GM18870 (cell line): ENCODE measurements at regions not wholly inside any gene's neighbourhood (a gene's known extent, or its start where the extent isn't known, plus 50 kb on each side); places are given as distances from the start of the nearest gene placed in this dataset.
"Not testable (repeated sequence)": the region's sequence is repeated elsewhere in the genome, so short reads cannot be mapped to it uniquely, and the experiment has no call there.

Experiments
- ATAC-seq: cut with Tn5 transposase; IDR thresholded peaks from one replicate; pipeline ENCODE4 v1.9.1; 2021; ENCODE audit warnings: moderate library complexity; ENCODE audit not compliant: unreplicated experiment

GRCh38 chr6:56752009-56752408, 109.3 kb upstream of the DST start:
- ATAC-seq: no peak

DNA sequence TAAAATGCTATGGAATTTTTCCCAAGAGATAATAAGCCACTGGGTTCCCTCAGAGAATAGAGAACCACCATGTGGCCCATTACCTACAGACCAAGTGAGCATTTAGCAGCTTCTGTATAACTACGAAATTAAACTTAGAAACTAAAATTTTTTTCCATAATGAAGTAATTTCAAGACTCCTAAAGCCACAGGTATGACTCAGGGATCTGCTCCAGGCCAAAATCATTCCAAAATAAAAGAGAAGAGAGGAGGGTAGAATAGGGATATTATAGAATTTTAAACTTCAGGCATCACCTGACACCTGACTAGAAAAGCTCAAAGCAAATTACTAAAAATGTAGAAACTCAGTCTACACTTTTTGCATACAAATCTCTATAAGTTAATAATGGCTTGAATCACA, 108.9 kb upstream of the DST start:
- no peak for ATAC-seq

DNA sequence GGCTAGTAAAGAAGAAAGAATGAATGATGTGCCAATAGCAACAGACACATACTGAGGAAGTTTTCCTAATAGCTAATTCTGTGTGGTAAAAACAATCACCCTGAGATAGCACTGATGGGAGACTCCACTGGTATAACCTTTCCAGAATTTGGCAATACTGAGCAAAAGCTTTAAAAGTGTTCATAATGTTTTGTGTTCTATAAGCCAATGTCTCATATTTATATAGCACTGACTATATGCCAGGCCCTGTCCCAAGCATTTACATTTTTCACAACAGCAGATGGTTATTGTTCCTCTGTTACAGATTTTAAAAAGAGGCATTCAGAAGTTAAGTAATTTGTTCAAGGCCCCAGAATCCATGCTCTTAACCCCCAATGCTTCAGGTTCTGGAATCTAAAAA, 108.0 kb upstream of the DST start:
- ATAC-seq: no peak

DNA sequence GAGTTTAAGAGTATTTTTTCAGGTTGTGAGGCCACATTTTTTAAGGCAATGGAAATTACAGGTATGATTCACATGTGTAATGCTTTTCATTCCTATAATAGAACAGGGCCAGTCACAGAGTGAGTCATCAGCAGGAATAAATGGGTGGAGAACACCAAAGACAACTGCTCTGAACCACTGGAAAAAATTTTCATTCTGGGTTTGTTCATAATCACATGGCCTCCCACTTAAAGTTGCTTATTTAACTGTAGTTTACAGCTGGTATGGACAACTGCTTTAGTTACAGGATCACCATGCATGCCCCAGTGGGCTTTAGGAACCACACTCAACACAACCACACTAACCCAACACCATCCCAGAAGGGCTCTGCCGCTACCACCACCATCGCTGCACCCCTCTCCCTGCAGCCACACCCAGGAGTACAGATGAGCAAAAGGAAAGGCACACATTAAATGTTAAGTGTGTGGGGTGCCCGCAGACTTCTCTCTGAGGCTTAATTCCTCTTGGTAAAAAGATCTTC, 107.0 kb upstream of the DST start:
- ATAC-seq: no peak

DNA sequence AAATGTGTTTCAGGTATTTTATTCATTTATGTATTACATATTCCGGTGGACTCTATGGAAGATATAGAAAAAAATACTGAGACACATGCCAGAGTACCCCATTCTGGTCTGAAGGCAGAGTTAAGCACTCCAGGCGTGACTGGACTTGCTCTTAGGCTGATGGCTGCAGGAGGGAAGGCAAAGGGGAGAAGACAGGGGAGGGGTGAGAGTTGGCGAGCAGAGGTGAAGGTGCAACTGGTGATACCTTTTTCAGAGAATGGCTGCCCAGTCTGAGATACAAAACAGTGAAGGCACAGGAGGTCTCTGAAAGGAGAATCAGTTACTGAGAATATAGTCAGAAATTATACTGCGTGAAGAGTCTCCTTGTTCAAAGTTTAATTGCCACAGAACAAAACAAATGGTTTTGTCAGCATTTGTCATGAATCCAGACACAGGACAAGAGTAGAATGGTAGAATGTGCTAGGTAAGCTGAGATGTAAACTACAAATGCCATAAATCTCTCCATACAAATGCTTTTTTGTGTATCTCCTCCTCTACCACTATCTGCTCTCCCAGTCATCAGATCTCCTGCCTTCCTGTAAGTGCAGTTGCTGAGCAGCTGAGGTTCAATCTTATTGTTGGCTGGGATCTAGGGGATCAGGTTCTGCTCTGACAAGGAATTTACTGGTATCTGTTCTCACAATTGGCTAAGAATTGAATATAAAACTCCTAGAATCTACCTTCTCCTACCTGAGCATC, 104.2 kb upstream of the DST start:
- no peak for ATAC-seq

GRCh38 chr6:56745971-56746370, 103.3 kb upstream of the DST start:
- no peak for ATAC-seq

- no peak for ATAC-seq
Observed at GRCh38 chr6:56745081-56745480, 102.4 kb upstream of the DST start.

DNA sequence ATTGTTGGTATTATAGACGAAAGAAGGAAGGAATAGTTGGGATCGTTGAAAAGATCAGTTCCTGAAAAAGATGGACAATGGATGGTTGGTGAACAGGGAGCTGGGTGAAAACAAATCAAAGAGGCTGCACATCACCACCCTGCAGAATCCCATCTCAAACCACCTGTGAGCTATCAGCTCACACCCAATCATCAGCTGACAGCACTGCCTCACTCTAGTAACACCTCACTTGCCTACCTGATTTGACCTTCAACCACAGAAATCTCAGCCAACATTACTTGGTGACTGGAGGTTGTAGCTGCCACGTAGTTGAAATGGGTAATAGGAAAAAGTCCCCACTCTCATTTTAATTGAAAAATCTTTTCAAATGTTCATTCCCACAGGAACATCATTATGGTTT, 101.8 kb upstream of the DST start:
- no peak for ATAC-seq

- ATAC-seq: peak; percentile 70
Observed at GRCh38 chr6:56742122-56742791, 99.6 kb upstream of the DST start.

- no peak for ATAC-seq
Observed at GRCh38 chr6:56741472-56741871, 98.8 kb upstream of the DST start.

- no peak for ATAC-seq
Observed at GRCh38 chr6:56739836-56740815, 97.4 kb upstream of the DST start.

GRCh38 chr6:56736804-56737203, 94.1 kb upstream of the DST start:
- no peak for ATAC-seq

DNA sequence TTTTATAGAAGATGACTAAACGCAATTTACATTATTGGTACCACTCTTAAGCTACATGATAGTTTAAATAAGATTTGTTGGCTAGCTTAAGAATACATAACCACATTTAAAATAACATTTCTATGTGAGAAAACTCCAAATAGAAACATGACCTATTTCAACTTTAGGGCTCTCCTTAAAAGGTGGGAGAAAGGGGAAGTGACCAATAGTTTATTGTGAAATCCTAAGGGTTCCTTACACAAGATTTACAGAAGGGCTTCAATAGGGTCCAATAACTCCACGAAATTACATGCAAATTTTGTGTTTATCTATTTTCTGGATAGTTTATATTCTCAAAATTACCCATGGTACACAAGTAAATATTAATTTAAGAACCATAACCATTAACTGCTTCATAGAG, 91.6 kb upstream of the DST start:
- ATAC-seq: no peak

- no peak for ATAC-seq
Observed at GRCh38 chr6:56733211-56733697, 90.6 kb upstream of the DST start.

GRCh38 chr6:56732517-56732916, 89.8 kb upstream of the DST start:
- no peak for ATAC-seq

GRCh38 chr6:56730663-56731529, 88.2 kb upstream of the DST start:
- ATAC-seq: no peak

DNA sequence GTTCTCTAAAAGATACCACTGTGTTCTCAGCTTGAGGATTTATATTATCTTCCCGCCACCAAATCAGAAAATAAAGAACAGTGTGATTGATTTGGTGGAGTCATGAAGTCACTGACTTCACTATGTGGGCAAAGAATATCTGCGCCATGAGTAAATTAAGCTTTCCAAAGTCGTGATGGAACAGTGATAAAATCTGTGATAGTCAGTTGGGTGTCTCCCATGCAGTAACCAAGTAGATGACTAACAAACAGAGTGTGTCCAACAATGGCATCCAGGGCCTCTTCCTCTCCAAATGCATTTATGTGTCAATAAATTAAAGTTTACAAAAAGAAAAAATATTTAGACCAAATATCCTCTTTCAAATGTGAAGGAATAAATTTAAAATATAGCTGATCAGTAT, 87.0 kb upstream of the DST start:
- no peak for ATAC-seq

GRCh38 chr6:56729166-56729565, 86.5 kb upstream of the DST start:
- not testable (repeated sequence) for ATAC-seq

DNA sequence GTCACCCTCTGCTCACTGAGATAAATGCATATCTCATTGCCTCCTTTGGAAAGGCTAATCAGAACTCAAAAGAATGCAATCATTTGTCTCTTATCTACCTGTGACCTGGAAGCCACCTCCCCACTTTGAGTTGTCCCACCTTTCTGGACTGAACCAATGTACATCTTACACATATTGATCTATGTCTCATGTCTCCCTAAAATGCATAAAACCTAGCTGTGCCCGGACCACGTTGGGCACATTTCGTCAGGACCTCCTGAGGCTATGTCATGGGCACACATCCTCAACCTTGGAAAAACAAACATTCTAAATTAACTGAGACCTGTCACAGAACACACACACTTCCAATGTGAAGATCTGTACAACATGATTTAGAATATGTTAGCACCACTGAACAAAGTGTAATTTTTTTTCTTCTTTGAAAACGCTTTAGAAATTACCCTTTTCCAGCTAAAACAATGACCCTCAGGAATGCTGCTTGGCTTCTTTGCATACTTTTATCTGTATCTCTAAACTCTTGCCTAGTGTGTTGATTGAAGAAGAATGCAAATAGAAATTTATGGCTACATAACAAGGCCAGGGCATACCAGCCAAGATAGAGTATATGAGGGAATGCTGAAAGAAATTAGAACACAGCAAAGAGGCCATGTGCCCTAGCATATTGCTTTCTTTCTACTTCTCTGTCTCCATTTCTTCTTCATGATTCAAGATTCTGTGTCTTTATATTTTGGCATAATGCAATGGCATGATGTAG, 84.6 kb upstream of the DST start:
- ATAC-seq: no peak

DNA sequence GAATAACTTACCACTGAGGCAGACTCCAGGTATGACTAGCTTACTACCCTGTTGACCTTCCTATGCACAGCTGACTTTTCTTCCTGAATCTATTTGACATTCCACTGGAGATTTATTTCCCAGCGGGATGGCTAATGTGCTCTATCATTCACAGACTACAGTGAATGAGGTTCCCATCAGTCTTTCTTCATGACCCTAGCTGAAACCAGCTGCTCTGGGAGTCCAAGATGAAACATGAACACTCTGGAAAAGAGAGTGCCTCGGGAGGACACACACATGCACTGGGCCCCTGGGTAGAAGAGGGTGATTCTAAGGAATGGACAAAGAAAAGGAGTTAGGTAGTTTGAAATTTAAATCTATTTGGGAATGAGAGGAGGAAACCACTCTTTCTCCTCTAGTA, 82.6 kb upstream of the DST start:
- no peak for ATAC-seq
